ENCODE measurements at regions not wholly inside any gene's neighbourhood (a gene's known extent, or its start where the extent isn't known, plus 50 kb on each side); places are given as distances from the start of the nearest gene placed in this dataset.
A peak's percentile ranks its signal among the peaks of the same experiment; 100 is the strongest.
"Not testable (repeated sequence)": the region's sequence is repeated elsewhere in the genome, so short reads cannot be mapped to it uniquely, and the experiment has no call there.

DNA sequence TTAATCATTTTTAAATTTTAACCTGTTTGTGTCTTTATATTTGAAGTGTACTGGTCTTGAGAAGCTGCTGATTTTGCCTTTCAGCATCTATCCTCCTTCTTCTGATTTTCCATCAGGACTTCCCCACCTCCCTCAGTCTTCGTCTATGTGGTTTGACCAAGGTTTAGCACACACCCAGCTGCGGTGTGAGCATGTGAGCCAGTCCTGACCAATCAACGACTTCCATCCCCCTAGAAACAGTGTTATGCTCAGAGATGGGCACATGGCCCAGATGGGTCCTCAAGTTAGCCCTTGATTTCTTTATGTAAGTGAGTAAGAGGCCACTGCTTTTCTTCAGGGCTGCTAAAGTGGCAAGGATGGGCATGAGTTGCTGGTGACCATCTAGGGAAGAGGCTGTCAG is 190.8 kb downstream of the MATN1 start:
- no peak for DNase-seq (ENCODE audit: low spot score)

DNA sequence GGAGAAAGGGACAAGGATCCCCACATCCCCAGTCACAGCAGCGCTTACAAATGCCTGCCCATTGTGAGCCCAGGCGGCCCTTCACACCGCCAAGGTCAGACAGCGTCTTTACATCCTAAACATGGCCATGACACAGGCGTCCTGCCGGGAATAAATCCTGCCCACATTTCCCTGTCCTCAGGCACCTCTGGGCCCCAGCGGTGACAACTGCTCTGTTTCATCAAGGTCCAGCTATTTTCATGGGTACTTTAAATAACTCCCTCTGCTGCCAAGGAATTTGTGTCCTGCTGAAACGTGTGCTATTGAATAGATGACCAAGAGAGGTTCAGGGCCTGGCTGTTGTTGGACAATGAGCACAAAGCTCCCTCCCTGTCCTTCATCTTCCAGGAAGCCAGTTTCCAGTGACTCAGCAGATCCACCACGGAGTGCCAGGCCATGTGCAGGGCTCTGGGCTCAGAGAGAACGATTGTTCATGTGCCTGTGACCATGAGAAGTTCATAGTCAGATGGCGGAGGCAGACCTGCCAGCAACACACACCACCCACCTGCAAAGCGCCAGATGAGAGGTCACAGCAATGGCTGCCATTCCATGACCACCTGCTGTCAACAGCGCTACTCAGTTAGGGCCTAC is 195.8 kb downstream of the MATN1 start:
- DNase-seq (ENCODE audit: low spot score) = no peak

GRCh38 chr1:30526652-30527345 is 196.6 kb downstream of the MATN1 start:
- DNase-seq (ENCODE audit: low spot score) = no peak

GRCh38 chr1:30525971-30526651 is 197.3 kb downstream of the MATN1 start:
- peak; percentile 35 for DNase-seq (ENCODE audit: low spot score)

DNA sequence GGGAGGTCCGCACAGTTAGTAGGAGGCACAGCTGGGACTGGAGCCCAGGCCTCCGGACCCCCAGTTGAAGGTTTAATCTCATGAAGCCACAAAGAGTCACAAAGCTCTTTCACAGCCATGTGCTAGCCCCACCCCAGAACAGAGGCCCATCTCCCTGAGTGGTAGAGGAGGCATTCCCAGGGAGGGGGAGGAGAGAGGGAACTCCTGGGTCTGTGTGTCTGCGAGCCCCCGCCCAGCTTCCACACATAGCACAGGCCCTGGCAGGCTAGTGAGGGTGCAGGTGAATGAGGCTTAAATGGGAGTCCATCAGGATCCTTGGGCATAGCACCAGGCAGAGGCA is 197.8 kb downstream of the MATN1 start:
- DNase-seq (ENCODE audit: low spot score) = no peak

DNA sequence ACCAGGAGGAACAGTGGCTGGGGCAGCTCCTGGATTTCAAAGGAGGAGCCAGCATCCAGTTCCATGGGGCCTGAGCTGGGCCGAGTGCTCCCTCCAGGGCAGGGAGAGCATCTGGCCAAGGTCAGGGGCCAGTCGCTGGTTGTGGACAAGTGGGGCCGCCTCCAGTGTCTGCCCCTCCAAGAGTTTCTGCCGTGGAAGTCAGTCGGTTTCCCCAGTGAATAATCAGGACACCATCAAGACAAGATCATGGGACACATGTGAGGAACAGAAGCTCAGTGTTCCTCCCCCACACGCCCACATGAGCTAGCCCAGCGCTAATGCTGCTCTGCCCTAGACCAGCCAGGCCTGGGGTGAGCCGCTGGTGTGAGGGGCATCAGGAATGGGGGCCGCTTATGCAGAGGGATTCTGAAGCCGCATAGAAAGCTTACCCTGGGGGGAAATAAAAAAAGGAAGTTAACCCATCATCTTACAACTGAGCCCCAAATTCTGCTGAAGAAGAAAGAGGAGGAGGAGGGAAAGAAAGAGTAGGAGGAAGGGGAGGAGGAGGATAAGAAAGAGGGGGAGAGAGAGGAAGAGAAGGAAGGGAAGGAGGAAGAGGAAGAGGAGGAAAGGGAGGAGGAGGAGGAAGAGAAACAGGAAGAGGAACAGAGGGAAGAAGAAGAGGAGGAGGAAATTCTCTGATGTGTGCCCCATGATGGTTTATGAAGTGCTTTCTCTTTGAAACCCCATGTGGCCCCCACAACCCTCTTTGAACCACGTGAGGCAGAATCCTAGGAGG is 198.4 kb downstream of the MATN1 start:
- DNase-seq (ENCODE audit: low spot score) = no peak

DNA sequence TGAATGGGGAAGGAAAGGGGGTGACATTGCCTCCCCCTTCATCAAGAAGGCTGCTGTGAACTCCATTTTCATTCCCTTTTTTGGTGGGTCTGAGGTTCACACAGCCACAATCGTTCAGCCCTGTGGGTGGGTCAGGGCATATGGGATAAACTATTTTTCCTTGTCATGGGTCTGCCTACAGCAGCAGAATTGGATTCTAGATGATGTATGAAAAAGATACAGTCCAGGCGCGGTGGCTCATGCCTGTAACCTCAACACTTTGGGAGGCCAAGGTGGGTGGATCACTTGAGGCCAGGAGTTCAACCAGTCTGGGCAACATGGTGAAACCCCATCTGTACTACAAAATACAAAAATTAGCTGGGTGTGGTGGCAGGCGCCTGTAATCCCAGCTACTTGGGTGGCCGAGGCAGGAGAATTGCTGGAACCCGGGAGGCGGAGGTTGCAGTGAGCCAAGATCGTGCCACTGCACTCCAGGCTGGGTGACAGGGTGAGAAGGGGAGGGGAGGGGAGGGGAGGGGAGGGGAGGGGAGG is 199.3 kb downstream of the MATN1 start:
- not testable (repeated sequence) for DNase-seq (ENCODE audit: low spot score)

- DNase-seq (ENCODE audit: low spot score) = no peak
Measured at GRCh38 chr1:30523055-30524020, 200.0 kb downstream of the MATN1 start.

- peak; percentile 33 for DNase-seq (ENCODE audit: low spot score)
Measured at GRCh38 chr1:30522031-30523004, 201.1 kb downstream of the MATN1 start.

DNA sequence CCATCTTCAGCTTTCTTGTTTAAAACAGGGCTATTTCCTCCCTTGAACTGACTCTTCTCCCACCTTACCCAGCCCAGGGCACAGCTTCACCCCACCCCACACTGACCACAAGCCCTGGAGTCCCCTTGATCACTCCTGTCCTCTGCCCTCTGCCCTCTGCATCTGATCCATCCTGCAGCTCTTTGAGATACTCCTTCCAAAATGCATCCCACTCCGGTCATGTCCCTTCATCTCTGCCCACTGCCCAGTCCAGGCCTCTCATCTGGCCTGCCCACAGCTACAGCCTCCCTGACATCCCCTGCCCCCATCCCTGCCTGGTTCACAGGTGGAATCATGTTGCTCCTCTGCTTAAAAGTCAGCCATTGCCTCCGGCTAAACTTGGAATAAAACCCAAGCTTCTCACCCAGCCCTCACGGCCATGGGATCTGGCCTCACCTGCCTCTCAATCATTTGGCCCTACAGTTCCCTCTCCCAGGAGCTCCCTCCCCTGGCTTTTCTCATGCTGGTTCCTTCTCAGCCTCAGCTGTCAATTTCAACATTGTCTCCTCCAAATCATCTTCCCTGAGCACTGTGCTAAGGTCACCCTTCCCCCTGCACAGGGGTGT is 202.0 kb downstream of the MATN1 start:
- no peak for DNase-seq (ENCODE audit: low spot score)

DNA sequence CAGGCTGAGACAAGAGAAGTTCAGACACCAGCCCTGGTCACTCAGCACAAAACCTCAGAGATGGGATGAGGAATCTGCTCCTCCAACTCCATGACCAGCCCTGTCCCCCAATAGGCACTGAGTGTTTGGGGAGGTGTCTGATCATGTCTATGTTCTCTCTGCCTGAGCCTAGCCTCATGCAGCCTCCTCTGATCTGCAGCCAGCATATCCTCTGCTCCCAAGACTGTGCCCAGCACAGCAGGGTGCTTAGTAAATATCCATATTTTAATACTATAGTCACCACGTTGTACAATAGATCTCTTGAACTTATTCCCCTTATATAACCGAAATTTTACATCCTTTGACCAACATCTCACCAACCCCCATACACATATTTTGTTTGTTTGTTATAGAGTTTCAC is 202.9 kb downstream of the MATN1 start:
- no peak for DNase-seq (ENCODE audit: low spot score)

- no peak for DNase-seq (ENCODE audit: low spot score)
Measured at GRCh38 chr1:30519201-30519763, 204.1 kb downstream of the MATN1 start.

- DNase-seq (ENCODE audit: low spot score) = no peak
Measured at GRCh38 chr1:30518696-30519095, 204.7 kb downstream of the MATN1 start.

GRCh38 chr1:30518186-30518585 is 205.2 kb downstream of the MATN1 start:
- DNase-seq (ENCODE audit: low spot score) = no peak

- DNase-seq (ENCODE audit: low spot score) = not testable (repeated sequence)
Measured at GRCh38 chr1:30517666-30518065, 205.7 kb downstream of the MATN1 start.

DNA sequence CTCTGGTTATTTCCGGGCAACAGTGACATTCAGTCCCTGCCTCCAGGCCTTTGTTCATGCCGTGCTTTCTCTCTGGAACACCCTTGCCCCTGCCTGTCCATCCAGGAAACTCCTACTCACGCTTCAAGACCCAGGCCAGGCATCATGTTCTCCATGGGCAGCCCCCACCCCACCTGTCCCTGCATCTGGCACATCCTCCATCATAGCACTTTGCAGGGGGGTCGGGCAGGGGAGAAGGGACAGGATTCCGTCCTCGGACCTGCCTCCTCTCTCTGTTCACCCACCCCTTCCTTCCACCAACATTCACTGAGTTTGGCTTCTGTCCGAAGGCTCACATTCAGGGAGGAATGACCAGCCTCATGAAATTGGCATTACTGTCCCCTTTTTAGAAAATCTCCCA is 206.1 kb downstream of the MATN1 start:
- DNase-seq (ENCODE audit: low spot score) = not testable (repeated sequence)

DNA sequence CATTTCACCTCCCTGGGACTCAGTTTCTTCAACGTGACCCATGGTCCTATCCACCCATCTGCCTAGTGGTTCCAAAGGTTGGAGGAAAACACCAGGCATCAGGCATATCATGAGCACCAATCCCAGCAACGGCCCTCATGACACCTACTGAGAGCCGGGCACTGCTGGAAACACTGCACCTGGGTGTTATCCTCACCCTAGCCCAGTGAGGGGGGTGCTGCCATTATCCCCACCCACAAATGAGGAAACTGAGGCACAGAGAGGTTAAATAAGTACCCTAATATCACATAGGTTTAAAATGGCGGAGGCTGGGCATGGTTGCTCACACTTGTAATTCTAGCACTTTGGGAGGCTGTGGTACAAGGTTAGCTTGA is 206.9 kb downstream of the MATN1 start:
- no peak for DNase-seq (ENCODE audit: low spot score)

- no peak for DNase-seq (ENCODE audit: low spot score)
Measured at GRCh38 chr1:30515755-30516484, 207.5 kb downstream of the MATN1 start.

All from umbilical cord (tissue), 1 donor.